H4 (cell line): ENCODE measurements at regions not wholly inside any gene's neighbourhood (a gene's known extent, or its start where the extent isn't known, plus 50 kb on each side); places are given as distances from the start of the nearest gene placed in this dataset.
"Not testable (repeated sequence)": the region's sequence is repeated elsewhere in the genome, so short reads cannot be mapped to it uniquely, and the experiment has no call there.

Source experiments
- DNase-seq: peaks from one replicate; pipeline ENCODE4 v3.0.0-alpha.2; 2015; ENCODE audit warnings: low spot score

DNA sequence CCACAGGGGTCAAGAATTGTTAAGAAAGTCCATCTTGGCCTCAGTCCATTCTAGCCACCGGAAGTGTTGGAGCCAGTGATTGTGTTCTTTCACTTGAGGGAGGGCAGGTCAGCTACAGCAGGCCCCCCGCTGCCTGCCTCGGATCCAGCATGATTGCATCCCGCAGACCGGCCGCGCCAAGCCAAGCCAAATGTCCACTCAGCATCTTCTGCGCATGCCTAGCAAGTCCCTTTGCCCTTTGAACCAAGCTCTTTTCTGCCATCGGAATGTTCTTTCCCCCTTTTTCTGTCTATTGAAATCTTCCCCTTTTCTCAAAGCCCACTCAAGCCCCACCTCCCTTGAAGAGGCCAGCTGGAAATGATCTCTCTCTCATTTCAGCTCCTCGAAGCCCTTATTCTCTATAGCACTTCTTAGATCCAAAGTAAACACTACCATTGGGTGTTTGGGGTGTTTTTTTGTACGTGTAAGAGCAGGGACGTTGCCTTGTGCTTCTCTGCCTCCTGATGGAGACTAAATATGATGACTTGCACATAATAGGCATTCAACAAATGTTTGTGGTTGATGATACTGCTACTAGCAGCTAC is 147.8 kb upstream of the BCOR start:
- DNase-seq: no peak

DNA sequence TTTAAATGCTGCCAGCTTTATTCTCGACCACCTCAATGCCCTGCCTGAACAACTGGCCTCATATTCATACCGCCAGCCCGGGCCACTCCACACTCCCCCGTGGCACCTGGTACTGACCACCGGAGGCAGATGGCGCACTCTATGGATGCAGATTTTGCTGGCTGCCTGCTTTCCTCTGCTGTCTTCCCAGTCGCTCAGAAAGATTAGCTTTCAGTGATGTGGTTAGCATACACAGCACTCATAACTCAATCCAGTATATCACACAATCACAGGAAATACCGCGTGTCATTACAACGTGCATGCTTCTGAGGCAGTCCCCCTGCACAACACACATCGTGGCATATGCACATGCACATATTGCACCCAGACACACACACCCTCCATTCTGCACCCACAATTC is 147.2 kb upstream of the BCOR start:
- DNase-seq: no peak

DNA sequence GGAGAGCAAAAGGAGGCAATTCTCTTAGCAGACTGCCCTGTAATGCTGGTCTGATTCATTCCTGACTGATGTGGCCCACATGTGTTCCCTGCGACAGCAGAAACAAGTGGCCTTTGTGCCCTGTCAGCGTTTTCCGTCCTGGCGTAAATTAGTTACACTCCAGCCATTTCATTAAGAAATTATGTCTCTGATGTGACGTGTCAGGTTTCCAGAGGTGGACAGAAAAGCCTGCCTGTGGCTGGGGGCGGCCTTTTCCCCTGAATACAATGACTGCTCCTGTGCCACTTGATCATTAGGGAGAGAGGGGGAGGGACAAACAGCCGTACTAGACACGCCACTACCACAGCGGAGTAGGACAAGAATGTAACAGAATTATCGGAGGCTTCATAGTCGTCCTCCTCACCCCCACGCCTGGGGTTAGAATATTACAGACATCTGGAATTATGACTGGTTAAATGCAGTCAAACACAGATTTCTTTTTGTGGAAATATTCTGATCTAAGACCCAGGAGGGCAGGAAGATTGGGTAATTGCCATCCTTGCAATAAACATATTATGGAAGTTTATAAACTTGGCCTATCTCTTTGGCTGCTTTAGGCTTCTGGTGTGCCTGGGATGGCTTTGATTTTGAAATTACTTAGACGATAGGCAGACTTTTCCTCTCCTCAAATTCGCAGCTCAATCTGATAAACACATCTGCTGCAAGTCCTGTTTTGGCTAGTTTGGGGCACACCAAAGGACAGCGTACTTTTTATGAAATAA is 146.2 kb upstream of the BCOR start:
- DNase-seq: no peak

DNA sequence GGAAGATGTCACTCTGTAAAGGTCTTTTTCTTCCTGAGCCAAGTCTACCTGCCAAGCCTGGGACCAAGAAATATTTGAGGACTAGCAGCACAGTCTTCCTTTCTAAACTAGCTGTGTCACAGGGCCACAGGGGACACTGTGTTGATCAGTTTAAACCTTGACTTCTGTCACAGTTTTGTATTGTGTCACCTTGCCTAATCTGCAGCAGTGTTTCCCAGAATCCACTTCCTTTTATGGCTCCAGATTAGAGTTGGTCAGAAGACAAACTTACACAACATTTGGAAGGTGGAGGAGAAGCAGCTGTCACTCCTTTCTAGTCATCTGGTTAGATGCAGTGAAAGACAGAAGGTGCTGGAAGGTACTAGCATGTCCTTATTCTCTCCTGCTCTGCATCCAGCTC is 143.1 kb upstream of the BCOR start:
- no peak for DNase-seq

DNA sequence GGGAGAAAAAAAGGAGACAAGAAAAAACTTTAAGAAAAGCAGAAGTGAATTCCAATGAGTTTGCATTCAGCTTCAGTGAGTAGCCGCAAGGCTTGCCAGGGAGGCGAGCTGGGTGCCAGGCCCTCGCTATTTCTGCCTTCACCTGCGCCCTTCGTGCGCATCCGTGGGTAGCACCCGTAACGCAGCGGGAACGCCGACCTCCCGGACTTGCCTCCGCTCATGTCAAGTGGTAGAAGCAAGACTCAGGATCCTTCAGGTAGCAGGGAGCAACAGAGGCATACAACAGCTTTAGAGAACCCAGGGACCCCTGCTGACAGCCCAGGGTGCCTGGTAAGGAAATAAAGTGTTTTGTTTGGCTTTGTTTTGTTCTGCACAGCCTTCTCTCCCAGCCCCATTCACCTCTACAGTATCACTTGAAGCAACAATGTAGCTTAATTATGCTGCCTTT is 140.0 kb upstream of the BCOR start:
- DNase-seq: no peak

DNA sequence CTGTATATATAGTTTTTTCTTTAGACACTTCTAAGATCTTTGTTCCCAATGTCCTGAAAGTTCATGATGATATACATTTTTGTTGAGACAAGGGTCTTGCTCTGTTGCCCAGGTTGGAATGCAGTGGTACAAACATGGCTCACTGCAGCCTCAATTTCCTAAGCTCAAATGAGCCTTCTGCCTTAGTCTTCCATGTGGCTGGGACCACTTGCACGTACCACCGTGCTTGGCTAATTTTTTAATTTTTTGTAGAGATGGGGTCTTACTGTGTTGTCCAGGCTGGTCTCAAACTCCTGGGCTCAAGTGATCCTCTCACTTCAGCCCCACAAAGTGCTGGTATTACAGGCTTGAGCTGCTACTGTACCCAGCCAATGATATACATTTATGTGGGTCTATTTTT is 132.9 kb upstream of the BCOR start:
- DNase-seq: no peak

DNA sequence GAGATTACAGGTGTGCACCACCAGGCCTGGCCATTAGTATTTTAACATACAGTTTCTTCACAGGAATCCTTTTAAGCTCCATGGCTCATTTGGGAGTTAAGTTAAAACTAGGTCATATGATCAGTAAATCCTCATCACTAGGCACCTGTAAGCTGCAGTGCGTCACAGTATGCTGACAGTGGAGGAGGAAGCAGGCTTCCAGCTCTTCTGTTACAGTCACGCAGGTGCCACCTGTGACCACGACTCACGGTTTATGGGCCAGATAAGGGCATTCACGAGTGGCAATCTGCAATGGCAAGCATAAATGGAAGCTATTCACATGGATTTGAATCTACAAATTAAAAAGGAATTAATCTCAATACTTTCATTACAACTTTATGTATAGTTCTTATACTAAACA is 129.4 kb upstream of the BCOR start:
- DNase-seq: no peak

DNA sequence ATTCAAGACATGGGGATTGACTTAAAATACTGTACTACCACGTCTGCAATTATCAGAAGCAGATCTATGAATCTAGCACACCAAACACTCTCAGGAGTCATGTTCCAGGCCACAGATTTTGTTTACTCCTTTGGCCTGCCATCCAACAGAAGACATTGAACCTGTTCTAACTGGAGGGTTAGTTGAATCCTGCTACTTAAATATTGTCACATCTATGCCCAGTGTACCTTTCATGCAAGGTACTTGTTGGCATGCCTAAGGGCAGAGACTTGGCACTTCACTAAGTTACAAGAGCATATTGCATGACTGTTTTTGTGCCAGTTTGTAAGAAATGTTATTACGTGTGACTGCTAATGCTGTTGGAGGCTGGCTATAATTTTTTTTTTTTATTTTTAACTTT is 126.9 kb upstream of the BCOR start:
- DNase-seq: no peak

DNA sequence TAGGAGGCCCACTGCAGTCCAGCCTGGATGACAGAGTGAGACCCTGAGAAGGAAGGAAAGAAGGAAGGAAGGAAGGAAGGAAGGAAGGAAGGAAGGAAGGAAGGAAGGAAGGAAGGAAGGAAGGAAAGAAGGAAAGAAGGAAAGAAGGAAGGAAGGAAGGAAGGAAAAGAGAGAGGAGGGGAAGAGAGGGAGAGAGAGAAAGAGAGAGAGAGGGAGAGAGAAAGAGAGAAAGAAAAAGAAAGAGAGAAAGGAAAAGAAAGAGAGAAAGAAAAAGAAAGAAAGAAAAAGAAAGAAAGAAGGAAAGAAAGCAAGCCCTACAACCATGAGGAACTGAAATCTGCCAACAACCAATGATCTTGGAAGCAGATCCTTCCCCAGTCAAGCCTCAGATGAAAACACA is 124.9 kb upstream of the BCOR start:
- DNase-seq: not testable (repeated sequence)

DNA sequence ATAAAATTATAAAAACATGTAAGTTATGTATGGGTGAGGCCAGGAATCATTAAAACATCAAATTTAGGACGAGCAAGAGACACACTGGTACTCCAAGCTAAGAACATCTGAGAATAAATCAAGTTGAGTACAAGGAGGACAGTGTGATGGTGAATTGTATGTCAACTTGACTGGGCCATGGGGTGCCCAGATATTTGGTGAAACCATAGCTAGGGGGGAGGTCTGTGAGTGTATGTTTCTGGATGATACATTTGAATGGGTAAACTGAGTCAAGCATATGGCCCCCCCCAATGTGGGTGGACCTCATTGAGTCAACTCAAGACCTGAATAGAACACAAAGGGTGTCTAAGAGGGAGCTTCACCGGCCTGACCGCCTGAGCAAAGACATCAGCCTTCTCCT is 115.3 kb upstream of the BCOR start:
- no peak for DNase-seq

DNA sequence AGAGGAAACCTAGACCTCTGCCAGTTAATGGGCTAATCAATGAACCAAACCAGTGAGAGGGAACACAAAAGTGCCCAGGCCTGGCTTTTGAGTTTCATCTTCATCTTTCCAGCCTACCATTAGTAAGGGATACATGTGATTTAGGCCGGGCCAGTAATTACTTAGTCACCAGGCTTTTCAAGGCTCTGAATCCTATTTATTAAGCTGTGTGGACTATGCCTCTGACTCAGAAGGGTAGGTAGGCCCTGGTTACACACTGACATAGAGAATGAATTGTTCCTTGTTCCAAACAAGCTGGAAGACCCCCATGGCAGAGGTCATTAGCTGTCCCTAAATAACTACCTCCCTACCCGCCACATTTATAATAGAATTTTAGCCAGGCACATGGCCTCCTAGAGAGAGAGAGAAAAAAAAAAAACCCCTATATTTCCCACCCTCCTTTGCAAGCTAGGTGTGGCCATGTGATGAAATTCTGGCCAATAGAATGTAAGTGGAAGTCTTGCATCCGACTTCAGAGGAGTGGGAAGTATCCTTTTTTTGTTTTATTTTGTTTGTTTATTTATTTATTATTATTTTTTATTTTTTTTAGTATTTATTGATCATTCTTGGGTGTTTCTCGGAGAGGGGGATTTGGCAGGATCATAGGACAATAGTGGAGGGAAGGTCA is 112.3 kb upstream of the BCOR start:
- no peak for DNase-seq

DNA sequence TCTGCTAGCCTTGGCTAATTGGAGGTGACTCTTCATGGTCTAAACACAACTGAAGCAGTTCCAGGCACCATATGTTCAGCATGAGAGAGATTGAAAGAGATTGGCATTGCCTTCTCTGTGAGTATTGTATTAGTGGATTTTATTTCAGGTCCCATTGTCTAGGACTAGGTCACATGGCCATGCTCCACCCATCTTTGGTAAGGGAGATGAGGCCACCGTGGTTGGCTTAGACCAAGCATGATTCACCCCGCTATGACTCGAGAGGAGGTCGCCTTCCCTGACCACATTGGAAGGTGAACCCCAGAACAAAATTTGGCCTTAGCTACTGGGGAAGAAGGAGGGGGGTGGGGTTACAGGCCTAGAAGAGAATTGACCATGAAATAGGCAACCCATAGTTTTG is 109.9 kb upstream of the BCOR start:
- DNase-seq: peak; percentile 30

DNA sequence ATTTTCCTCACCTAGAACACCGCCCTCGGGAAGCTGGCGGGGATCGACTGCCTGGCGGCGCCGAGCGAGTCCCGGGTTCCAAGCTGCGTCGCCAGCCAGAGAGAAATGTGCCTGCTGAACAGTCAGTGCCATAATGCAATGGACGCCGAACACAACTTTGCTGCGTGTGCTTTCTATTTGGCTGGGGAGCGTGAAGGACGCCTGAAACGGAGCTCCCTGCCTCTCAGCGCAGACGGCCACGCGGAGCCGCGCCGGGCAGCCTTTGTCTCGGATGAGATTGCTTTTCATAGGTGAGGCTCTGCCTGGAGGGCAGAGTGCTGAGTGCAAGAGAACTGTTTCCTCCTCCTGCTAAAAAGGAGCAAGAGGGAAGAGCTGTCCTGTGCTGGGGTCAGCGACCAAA is 107.7 kb upstream of the BCOR start:
- DNase-seq: no peak

DNA sequence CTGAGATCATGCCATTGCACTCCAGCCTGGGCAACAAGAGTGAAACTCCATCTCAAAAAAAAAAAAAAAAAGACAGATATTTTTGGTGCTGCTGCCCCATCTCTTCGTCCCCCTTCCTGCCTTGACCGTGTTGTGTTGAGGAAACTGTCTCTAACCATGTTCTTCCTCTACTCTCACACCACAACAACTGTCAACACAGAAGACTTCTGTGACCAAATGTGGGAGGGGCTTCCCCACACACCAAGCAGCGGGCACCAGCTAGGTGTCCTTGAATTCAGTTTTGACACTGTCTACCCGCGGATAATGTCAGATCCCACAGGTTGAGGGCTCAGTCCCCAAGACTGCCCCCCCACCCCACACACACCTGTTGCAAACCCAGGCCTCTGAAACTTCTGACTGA is 104.7 kb upstream of the BCOR start:
- DNase-seq: no peak

DNA sequence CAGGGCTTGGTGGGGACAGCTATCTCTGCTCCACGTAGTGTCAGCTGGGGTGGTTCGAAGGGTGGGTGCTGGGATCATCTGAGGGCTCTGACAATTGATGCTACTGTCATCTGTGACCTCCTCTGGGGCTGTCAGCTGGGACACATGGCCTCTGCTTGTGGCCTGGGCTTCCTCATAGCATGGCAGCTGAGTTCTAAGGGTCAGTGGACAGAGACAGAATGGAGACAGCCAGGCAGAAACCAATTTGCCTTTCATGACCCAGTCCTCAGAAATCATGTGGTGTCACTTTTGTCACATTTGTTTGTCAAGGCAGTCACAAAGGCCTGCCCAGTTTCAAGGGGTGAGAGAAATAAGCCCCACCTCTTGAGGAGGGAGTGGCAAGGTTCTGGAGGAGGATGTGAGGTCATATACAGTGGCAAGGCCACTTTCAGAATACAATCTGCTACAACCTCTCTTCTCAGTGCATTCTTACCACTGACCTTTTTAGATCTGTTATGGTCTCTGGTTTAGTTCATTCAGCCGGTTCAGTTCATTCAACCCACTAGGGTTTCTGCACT is 103.6 kb upstream of the BCOR start:
- no peak for DNase-seq

DNA sequence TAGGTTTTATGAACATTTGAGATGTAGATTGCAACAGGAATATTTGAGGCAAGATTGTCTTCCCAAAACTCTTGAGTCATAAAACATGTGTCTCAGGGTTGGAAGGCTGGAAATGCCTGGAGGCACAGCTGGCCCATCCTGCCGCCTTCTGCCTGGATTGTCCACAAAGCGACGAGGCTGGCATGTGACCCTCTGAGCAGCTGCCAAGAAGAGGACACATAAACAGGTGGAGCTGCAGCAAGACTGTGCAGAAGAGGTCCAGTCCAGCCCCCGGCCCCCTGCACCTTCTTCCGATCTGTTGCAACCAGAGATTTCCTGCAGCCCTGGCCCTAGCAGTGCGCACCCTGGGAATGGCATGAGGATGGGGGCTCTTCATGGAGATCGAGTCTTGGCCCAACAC is 101.9 kb upstream of the BCOR start:
- DNase-seq: peak; percentile 10

DNA sequence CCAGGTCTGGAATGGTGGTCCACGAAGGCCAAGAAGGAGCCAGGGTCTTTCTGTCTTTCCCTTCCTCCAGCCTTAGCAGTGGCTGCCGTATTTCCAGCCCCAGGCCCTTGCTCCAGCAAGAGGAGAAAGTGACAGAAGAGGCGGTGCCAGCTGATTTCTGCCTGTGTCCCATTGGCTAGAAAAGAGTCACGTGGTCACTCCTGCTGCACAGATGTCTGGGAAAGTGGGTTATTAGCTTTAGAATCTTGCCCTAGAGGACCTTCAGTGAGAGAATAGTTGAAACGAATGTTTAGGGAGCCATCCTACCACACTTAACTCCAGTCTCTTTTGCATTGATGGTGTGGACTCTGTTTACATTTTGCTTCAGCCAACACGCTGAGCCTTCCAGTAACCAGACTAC is 99.3 kb upstream of the BCOR start:
- no peak for DNase-seq

DNA sequence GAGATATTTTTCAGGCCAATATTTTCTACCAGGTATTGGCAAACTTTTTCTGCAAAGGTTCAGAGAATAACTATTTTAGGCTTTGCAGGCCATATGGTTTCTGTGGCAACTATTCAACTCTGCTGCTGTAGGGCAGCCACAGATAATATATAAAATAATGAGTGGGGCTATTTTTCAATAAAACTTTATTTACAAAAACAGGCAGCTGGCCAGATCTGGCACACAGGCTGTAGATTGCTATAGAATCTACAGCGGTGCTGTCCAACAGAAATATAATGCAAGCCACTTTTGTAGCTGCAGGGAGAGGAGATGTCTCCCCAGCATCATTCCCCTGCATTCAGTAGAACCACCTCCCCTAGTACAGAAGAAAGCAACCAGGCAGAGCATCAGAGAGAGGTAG is 97.6 kb upstream of the BCOR start:
- no peak for DNase-seq

DNA sequence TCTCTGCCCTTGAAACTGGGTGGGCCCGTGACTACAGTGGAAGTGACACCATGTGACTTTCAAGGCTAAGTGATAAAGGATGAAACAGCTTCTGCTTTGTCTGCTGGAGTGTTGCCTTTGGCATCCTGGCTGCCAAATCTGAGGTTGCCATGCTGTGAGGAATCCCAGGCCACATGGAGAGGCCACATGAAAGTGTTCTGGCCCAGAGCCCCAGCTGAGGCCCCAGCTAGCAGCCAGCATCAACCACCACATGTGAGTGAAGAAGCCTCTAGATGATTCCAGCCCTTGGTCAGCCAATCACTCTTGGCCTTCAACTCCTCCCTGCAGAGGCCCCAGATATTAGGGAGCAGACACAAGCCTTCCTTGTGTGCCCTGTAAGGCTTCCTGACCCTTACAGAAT is 94.4 kb upstream of the BCOR start:
- DNase-seq: no peak

DNA sequence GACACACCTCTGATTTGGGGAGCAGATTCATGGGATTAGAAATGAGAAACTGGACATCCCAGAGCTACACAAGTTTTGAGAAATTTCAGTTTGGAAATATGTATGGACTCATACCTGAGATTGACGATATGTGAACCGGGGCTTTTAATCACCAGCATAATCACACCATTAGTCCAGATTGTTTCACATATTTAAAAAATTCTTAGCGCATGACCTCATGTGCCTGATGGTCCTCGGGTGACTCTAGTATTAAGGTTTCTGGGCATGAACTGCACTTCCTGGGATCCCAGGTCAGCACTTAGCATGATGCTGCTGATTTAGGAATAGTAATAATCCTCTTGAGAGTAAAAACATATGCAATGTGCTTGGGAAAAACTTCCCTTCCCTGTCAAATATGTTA is 91.9 kb upstream of the BCOR start:
- no peak for DNase-seq

DNA sequence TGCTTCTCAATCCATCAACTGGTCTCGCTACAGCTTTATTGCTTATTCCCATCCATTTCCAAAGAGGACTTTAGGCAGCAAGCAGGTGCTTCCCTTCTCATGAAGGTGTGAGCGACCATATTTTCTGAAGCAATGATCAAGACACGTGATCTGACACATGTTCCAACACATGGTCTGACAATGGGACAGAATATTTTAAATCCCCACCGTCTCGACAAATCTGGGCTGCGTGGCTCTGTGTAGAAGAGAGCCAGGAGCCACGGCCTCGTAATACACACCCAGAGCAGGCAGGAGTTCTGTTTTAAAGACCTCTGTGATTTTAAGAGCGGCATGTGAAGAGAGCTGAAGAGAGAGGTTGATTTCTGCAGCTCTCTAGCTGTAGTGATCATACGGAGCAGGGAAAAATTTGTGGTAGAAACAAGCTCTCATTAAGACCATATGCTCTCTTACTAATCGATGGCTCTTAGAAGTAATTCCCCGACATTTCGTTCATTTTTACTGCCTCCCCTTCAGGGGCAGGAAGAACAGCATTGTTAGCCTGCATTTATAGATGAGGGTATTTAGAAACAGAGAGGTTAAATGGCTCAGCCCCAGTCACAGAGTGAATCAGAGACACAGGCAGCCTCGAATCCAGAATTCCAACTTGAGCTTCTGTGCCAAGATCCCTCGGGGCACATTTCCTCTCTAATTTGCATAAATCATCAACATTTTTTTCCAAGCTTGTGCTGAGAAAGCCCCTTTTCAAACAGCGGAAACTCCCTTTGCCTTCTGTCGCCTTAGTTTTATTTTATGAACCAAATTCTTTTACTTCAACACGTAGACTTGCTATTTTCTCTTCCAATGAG is 91.0 kb upstream of the BCOR start:
- no peak for DNase-seq

DNA sequence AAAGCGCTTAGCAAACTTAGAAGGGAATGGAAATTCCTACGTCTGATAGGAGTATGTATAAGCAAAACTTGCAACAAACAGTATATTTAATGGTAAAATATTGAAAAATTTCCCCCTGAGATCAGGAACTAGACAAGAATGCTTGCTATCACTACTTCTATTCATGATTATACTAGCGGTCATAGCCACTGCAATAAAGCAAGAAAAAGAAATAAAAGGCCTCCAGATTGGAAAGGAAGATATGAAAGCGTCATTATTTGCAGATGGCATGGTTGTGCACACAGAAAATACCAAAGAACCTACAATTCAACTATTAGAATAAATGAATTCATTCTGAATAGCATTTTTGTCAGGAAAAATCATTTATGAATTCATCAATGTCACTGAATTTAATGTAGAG is 87.2 kb upstream of the BCOR start:
- no peak for DNase-seq
